Endodermal cell (in vitro differentiated cells): ENCODE measurements at regions not wholly inside any gene's neighbourhood (a gene's known extent, or its start where the extent isn't known, plus 50 kb on each side); places are given as distances from the start of the nearest gene placed in this dataset.

ENCODE experiments used
- DNase-seq: peaks from one replicate; pipeline ENCODE4 v3.0.0-alpha.2; 2017
- H3K27ac ChIP-seq: 2 replicates; pipeline ENCODE4 v1.5.1; 2013; ENCODE audit warnings: mild to moderate bottlenecking, low read depth, low read length, moderate library complexity
- H3K27me3 ChIP-seq: 2 replicates; pipeline ENCODE4 v1.6.1; 2013; ENCODE audit warnings: mild to moderate bottlenecking, low read length, moderate library complexity; ENCODE audit not compliant: insufficient read depth, control insufficient read depth, poor library complexity, severe bottlenecking
- H3K36me3 ChIP-seq: 2 replicates; pipeline ENCODE4 v1.7.0; 2013; ENCODE audit warnings: mild to moderate bottlenecking, low read length, moderate library complexity; ENCODE audit not compliant: control insufficient read depth, insufficient read depth
- H3K4me1 ChIP-seq: one replicate; pipeline ENCODE4 v1.7.0; 2013; ENCODE audit warnings: low read length; ENCODE audit not compliant: control insufficient read depth, insufficient read depth
- H3K4me3 ChIP-seq: 2 replicates; pipeline ENCODE4 v1.5.1; 2013; ENCODE audit warnings: mild to moderate bottlenecking, low read length, moderate library complexity
- H3K9ac ChIP-seq: 2 replicates; pipeline ENCODE4 v1.6.1; 2013; ENCODE audit warnings: mild to moderate bottlenecking, low read length, moderate library complexity; ENCODE audit not compliant: poor library complexity, severe bottlenecking; ENCODE audit errors: extremely low read depth
- H3K9me3 ChIP-seq: 2 replicates; pipeline ENCODE4 v1.6.1; 2013; ENCODE audit warnings: mild to moderate bottlenecking, low read length, moderate library complexity; ENCODE audit not compliant: control insufficient read depth
- H3K27ac Mint-ChIP-seq: 2 replicates; pipeline ENCODE4 v1.8.0; 2020; ENCODE audit warnings: mixed read lengths
- H3K27me3 Mint-ChIP-seq: 2 replicates; pipeline ENCODE4 v1.8.0; 2021; ENCODE audit warnings: mild to moderate bottlenecking, mixed read lengths; ENCODE audit not compliant: insufficient read depth
- H3K36me3 Mint-ChIP-seq: 2 replicates; pipeline ENCODE4 v1.8.0; 2020; ENCODE audit warnings: low read depth, mixed read lengths
- H3K4me1 Mint-ChIP-seq: 2 replicates; pipeline ENCODE4 v1.8.0; 2020; ENCODE audit warnings: mixed read lengths
- H3K4me3 Mint-ChIP-seq: 2 replicates; pipeline ENCODE4 v1.8.0; 2020; ENCODE audit warnings: mild to moderate bottlenecking, moderate library complexity, mixed read lengths
- H3K9me3 Mint-ChIP-seq: 2 replicates; pipeline ENCODE4 v1.8.0; 2020; ENCODE audit warnings: mild to moderate bottlenecking, mixed read lengths
- CTCF ChIP-seq: fragments of 200-600 bp; sonication (generic); conservative IDR thresholded peaks from 2 replicates; pipeline ENCODE4 v1.5.0; 2021; ENCODE audit warnings: antibody characterized with exemption, mild to moderate bottlenecking
- WGBS, 2 experiments: methylation state at CpG; one replicate each; pipeline versions ENCODE4 v1.1.5 to v1.1.7; 2013; ENCODE audit warnings: missing lambda C conversion rate in 2 of 2, mixed read lengths in 1 of 2; ENCODE audit not compliant: insufficient coverage in 1 of 2, insufficient read length in 1 of 2; 5-methylcytosine and 5-hydroxymethylcytosine counted together

- 80 to 86% methylated on average over 1 to 6 of the region's 6 CpGs for WGBS, 2 experiments
- H3K4me1 ChIP-seq, result no peaks in the 10 kb centered on the region
- Mint-ChIP-seq H3K36me3 (no peaks in the 10 kb centered on the region), H3K9me3 (no peaks in the 10 kb centered on the region), H3K4me1 (no peaks in the 10 kb centered on the region), H3K27me3 (no peaks in the 10 kb centered on the region), H3K27ac (no peak overlapping the region), H3K4me3 (no peak overlapping the region)
- H3K27ac ChIP-seq, result no peak overlapping the region
- H3K9ac ChIP-seq, result no peak overlapping the region
- no peaks in the 10 kb centered on the region for H3K36me3 ChIP-seq
- DNase-seq, result no peak
- TF ChIP-seq CTCF, result no peak
- H3K27me3 ChIP-seq, result no peaks in the 10 kb centered on the region
- no peaks in the 10 kb centered on the region for H3K9me3 ChIP-seq
- no peak overlapping the region for H3K4me3 ChIP-seq
Measured at GRCh38 chr15:77695548-77695947, 62.8 kb upstream of the LINGO1 start.

- Histone ChIP-seq H3K9ac (no peak overlapping the region), H3K36me3 (no peaks in the 10 kb centered on the region), H3K4me1 (no peaks in the 10 kb centered on the region), H3K9me3 (no peaks in the 10 kb centered on the region), H3K27ac (no peak overlapping the region), H3K27me3 (no peaks in the 10 kb centered on the region), H3K4me3 (no peak overlapping the region)
- Mint-ChIP-seq H3K4me3 (no peak overlapping the region), H3K9me3 (no peaks in the 10 kb centered on the region), H3K27me3 (no peaks in the 10 kb centered on the region), H3K36me3 (no peaks in the 10 kb centered on the region), H3K27ac (no peak overlapping the region), H3K4me1 (no peaks in the 10 kb centered on the region)
- DNase-seq, result no peak
- TF ChIP-seq CTCF, result no peak
- WGBS, 2 experiments, result 90 to 100% methylated on average over 1 to 5 of the region's 5 CpGs
Measured at GRCh38 chr15:77693576-77693975, 60.9 kb upstream of the LINGO1 start.

GRCh38 chr15:77692614-77693013 lies 59.9 kb upstream of the LINGO1 start:
- WGBS, 2 experiments, result 77 to 100% methylated on average over 2 to 11 of the region's 11 CpGs
- Mint-ChIP-seq H3K9me3 (no peaks in the 10 kb centered on the region), H3K4me1 (no peaks in the 10 kb centered on the region), H3K27ac (no peak overlapping the region), H3K27me3 (no peaks in the 10 kb centered on the region), H3K36me3 (no peaks in the 10 kb centered on the region), H3K4me3 (no peak overlapping the region)
- Histone ChIP-seq H3K27ac (no peak overlapping the region), H3K27me3 (no peaks in the 10 kb centered on the region), H3K4me3 (no peak overlapping the region), H3K9me3 (no peaks in the 10 kb centered on the region), H3K9ac (no peak overlapping the region), H3K36me3 (no peaks in the 10 kb centered on the region), H3K4me1 (no peaks in the 10 kb centered on the region)
- DNase-seq, result no peak
- no peak for TF ChIP-seq CTCF
